Mesodermal cell (in vitro differentiated cells): ENCODE measurements at regions not wholly inside any gene's neighbourhood (a gene's known extent, or its start where the extent isn't known, plus 50 kb on each side); places are given as distances from the start of the nearest gene placed in this dataset.

Source experiments
- H3K27ac ChIP-seq: 2 replicates; pipeline ENCODE4 v1.7.0; 2013; ENCODE audit warnings: mild to moderate bottlenecking, low read depth, low read length, moderate library complexity; ENCODE audit not compliant: severe bottlenecking
- H3K36me3 ChIP-seq: 2 replicates; pipeline ENCODE4 v1.7.1; 2013; ENCODE audit warnings: mild to moderate bottlenecking, low read length, moderate library complexity; ENCODE audit not compliant: control insufficient read depth, insufficient read depth
- H3K4me1 ChIP-seq: one replicate; pipeline ENCODE4 v1.7.1; 2013; ENCODE audit warnings: mild to moderate bottlenecking, low read length; ENCODE audit not compliant: insufficient read depth, control insufficient read depth, poor library complexity, severe bottlenecking
- H3K4me3 ChIP-seq: 2 replicates; pipeline ENCODE4 v1.7.0; 2013; ENCODE audit warnings: low read length, control low read depth, mild to moderate bottlenecking; ENCODE audit not compliant: insufficient read depth, poor library complexity, severe bottlenecking; ENCODE audit errors: extremely low read depth
- H3K9me3 ChIP-seq: 2 replicates; pipeline ENCODE4 v1.7.1; 2013; ENCODE audit warnings: mild to moderate bottlenecking, low read length, moderate library complexity; ENCODE audit not compliant: control insufficient read depth
- WGBS, 2 experiments: methylation state at CpG; one replicate each; pipeline ENCODE4 v1.1.5; 2013; ENCODE audit warnings: missing lambda C conversion rate in 2 of 2; ENCODE audit not compliant: insufficient coverage in 2 of 2; 5-methylcytosine and 5-hydroxymethylcytosine counted together

- Histone ChIP-seq H3K9me3 (no peaks in the 10 kb centered on the region), H3K27ac (peak overlapping the region; percentile 91), H3K4me3 (no peak overlapping the region), H3K36me3 (no peaks in the 10 kb centered on the region), H3K4me1 (peaks cover 31% of the 10 kb centered on the region)
- 4 to 16% methylated on average over 6 to 7 of the region's 9 CpGs for WGBS, 2 experiments
Observed at GRCh38 chr13:59531571-59532091, 632.1 kb downstream of the DIAPH3 start.

GRCh38 chr13:59532405-59532804, 631.3 kb downstream of the DIAPH3 start:
- peaks cover 31% of the 10 kb centered on the region for H3K4me1 ChIP-seq
- peak overlapping the region; percentile 91 for H3K27ac ChIP-seq
- no peaks in the 10 kb centered on the region for H3K9me3 ChIP-seq
- no peaks in the 10 kb centered on the region for H3K36me3 ChIP-seq
- no CpG with 5 or more reads among the region's 2 CpGs for WGBS, 2 experiments
- no peak overlapping the region for H3K4me3 ChIP-seq

- Histone ChIP-seq H3K9me3 (no peaks in the 10 kb centered on the region), H3K4me1 (peaks cover 31% of the 10 kb centered on the region), H3K27ac (no peak overlapping the region), H3K4me3 (no peak overlapping the region), H3K36me3 (no peaks in the 10 kb centered on the region)
- 83 to 92% methylated on average over 2 of the region's 3 CpGs for WGBS, 2 experiments
Observed at GRCh38 chr13:59533561-59534555, 629.9 kb downstream of the DIAPH3 start.

GRCh38 chr13:59534806-59535205, 628.9 kb downstream of the DIAPH3 start:
- no peaks in the 10 kb centered on the region for H3K9me3 ChIP-seq
- no peak overlapping the region for H3K4me3 ChIP-seq
- peaks cover 31% of the 10 kb centered on the region for H3K4me1 ChIP-seq
- no peaks in the 10 kb centered on the region for H3K36me3 ChIP-seq
- WGBS, 2 experiments = 55 to 90% methylated on average over 3 to 4 of the region's 5 CpGs
- no peak overlapping the region for H3K27ac ChIP-seq

- H3K36me3 ChIP-seq = no peaks in the 10 kb centered on the region
- WGBS, 2 experiments = 93% methylated on average over 2 of the region's 3 CpGs; no CpG with 5 or more reads in 1 of the 2 experiments
- no peak overlapping the region for H3K27ac ChIP-seq
- no peak overlapping the region for H3K4me3 ChIP-seq
- H3K9me3 ChIP-seq = no peaks in the 10 kb centered on the region
- H3K4me1 ChIP-seq = peaks cover 21% of the 10 kb centered on the region
Observed at GRCh38 chr13:59537500-59537899, 626.2 kb downstream of the DIAPH3 start.

GRCh38 chr13:59538512-59538911, 625.2 kb downstream of the DIAPH3 start:
- 45 to 81% methylated on average over 2 to 3 of the region's 3 CpGs for WGBS, 2 experiments

GRCh38 chr13:59542303-59542702, 621.4 kb downstream of the DIAPH3 start:
- Histone ChIP-seq H3K27ac (no peak overlapping the region), H3K4me3 (no peak overlapping the region), H3K9me3 (no peaks in the 10 kb centered on the region), H3K4me1 (peaks cover 4% of the 10 kb centered on the region), H3K36me3 (no peaks in the 10 kb centered on the region)

More at GRCh38 chr13:59538512-59538911, 625.2 kb downstream of the DIAPH3 start:
- Histone ChIP-seq H3K27ac (no peak overlapping the region), H3K4me3 (no peak overlapping the region), H3K4me1 (peaks cover 10% of the 10 kb centered on the region), H3K9me3 (no peaks in the 10 kb centered on the region), H3K36me3 (no peaks in the 10 kb centered on the region)

GRCh38 chr13:59543418-59543817, 620.3 kb downstream of the DIAPH3 start:
- Histone ChIP-seq H3K27ac (no peak overlapping the region), H3K4me1 (peaks cover 4% of the 10 kb centered on the region), H3K9me3 (no peaks in the 10 kb centered on the region), H3K36me3 (no peaks in the 10 kb centered on the region), H3K4me3 (no peak overlapping the region)
- whole genome bisulfite sequencing, 2 experiments = no CpG with 5 or more reads among the region's 1 CpG

- Histone ChIP-seq H3K27ac (no peak overlapping the region), H3K4me3 (no peak overlapping the region), H3K36me3 (no peaks in the 10 kb centered on the region), H3K9me3 (peaks cover 3% of the 10 kb centered on the region), H3K4me1 (peaks cover 4% of the 10 kb centered on the region)
- WGBS, 2 experiments = 100% methylated on average over 1 of the region's 1 CpG; no CpG with 5 or more reads in 1 of the 2 experiments
Observed at GRCh38 chr13:59545007-59545406, 618.7 kb downstream of the DIAPH3 start.

- H3K4me3 ChIP-seq = no peak overlapping the region
- H3K36me3 ChIP-seq = no peaks in the 10 kb centered on the region
- no peak overlapping the region for H3K27ac ChIP-seq
- 100% methylated on average over 1 of the region's 1 CpG for WGBS, 2 experiments
- peaks cover 4% of the 10 kb centered on the region for H3K4me1 ChIP-seq
- peaks cover 9% of the 10 kb centered on the region for H3K9me3 ChIP-seq
Observed at GRCh38 chr13:59546178-59546577, 617.5 kb downstream of the DIAPH3 start.

- 88 to 100% methylated on average over 1 of the region's 1 CpG for whole genome bisulfite sequencing, 2 experiments
- H3K36me3 ChIP-seq = no peaks in the 10 kb centered on the region
- no peak overlapping the region for H3K27ac ChIP-seq
Observed at GRCh38 chr13:59547950-59548349, 615.8 kb downstream of the DIAPH3 start.

More at GRCh38 chr13:59547950-59548349, 615.8 kb downstream of the DIAPH3 start:
- no peak overlapping the region for H3K4me3 ChIP-seq
- no peaks in the 10 kb centered on the region for H3K4me1 ChIP-seq
- peaks cover 9% of the 10 kb centered on the region for H3K9me3 ChIP-seq
